Ovary (tissue), 7 donors: ENCODE measurements at regions not wholly inside any gene's neighbourhood (a gene's known extent, or its start where the extent isn't known, plus 50 kb on each side); places are given as distances from the start of the nearest gene placed in this dataset.
"Not testable (repeated sequence)": the region's sequence is repeated elsewhere in the genome, so short reads cannot be mapped to it uniquely, and the experiment has no call there.

Source experiments
- DNase-seq, 5 donors: peaks; one replicate each; pipeline ENCODE4 v3.0.0-alpha.2; 2019 to 2020
- H3K27ac ChIP-seq, 2 donors: fragments of 200-600 bp; one replicate each; pipeline versions ENCODE4 v1.5.1 to v1.8.0; 2019 to 2022
- H3K27me3 ChIP-seq: fragments of 200-600 bp; one replicate; pipeline ENCODE4 v1.8.0; 2022
- H3K36me3 ChIP-seq: fragments of 200-600 bp; sonication (generic); one replicate; pipeline ENCODE4 v1.5.1; 2019
- H3K4me1 ChIP-seq: one replicate; pipeline ENCODE4 v1.8.1; 2013; ENCODE audit warnings: mild to moderate bottlenecking, moderate library complexity; ENCODE audit not compliant: insufficient read depth
- H3K4me3 ChIP-seq: fragments of 200-600 bp; sonication (generic); one replicate; pipeline ENCODE4 v1.5.1; 2017
- H3K9me3 ChIP-seq, 2 donors: fragments of 200-600 bp in 1 of 2; sonication (generic) in 1 of 2; one replicate each; pipeline versions ENCODE4 v1.5.1 to v1.8.1; 2013 to 2019; ENCODE audit warnings: mild to moderate bottlenecking in 1 of 2, moderate library complexity in 1 of 2
- CTCF ChIP-seq, 3 donors: fragments of 450-650 bp in 2 of 3; fragments of 200-600 bp in 1 of 3; IDR thresholded peaks; one replicate each; pipeline versions ENCODE4 v1.5.1 to v1.8.0; 2016 to 2022; ENCODE audit warnings: antibody characterized with exemption in 3 of 3, mild to moderate bottlenecking in 1 of 3
- EP300 ChIP-seq: sonication (generic); formaldehyde crosslinking; IDR thresholded peaks from one replicate; pipeline ENCODE4 v1.6.1; 2017; ENCODE audit warnings: antibody characterized with exemption
- POLR2A ChIP-seq: fragments of 450-650 bp; IDR thresholded peaks from one replicate; pipeline ENCODE4 v1.6.1; 2017; ENCODE audit warnings: antibody characterized with exemption, mild to moderate bottlenecking, moderate library complexity
- WGBS, 3 donors: extraction: QIAGEN DNeasy Blood & Tissue Kit in 1 of 3; methylation state at CpG; one replicate each; pipeline versions ENCODE4 v1.1.5 to v1.1.7; 2013 to 2017; 5-methylcytosine and 5-hydroxymethylcytosine counted together
- intact Hi-C, 4 donors: fragments of 100-400 bp; cut with DNase I; formaldehyde crosslinking; loops; one replicate each; pipeline versions ENCODE4 v1.11.0 to v1.15.1; 2022 to 2023
- donor health status: DM: no; HTN: no; CAD: no; lungs with moderate emphysema.
- donor health status: DM: no; HTN: no; CAD: no.
- donor health status: Bipolar disorder and iron deficiency.
- donor health status: DM: no; HTN: no; CAD: no.
- donor health status: DM: yes; HTN: yes; CAD: no.

- H3K27me3 ChIP-seq, result no peaks in the 10 kb centered on the region
- 62 to 68% (median 67%) methylated on average over 10 of the region's 10 CpGs for WGBS, 3 donors
- no peak overlapping the region for H3K27ac ChIP-seq
- H3K36me3 ChIP-seq, result no peaks in the 10 kb centered on the region
- TF ChIP-seq EP300 (no peak), CTCF (IDR thresholded peaks at IDR 0.05) (no peak), POLR2A (no peak)
- DNase-seq, result peak in 1 of 5 donors; percentile 42
- intact Hi-C loops, result no loop called here
- peaks cover 2% of the 10 kb centered on the region for H3K4me1 ChIP-seq
- no peaks in the 10 kb centered on the region for H3K9me3 ChIP-seq
- no peak overlapping the region for H3K4me3 ChIP-seq
Observed at GRCh38 chr13:32840989-32841713, 175.1 kb upstream of the KL start.

GRCh38 chr13:32845952-32846950, 170.0 kb upstream of the KL start:
- DNase-seq, result no peak
- Histone ChIP-seq H3K27me3 (no peaks in the 10 kb centered on the region), H3K4me1 (peaks cover 2% of the 10 kb centered on the region), H3K27ac (no peak overlapping the region), H3K4me3 (no peak overlapping the region), H3K36me3 (no peaks in the 10 kb centered on the region), H3K9me3 (no peaks in the 10 kb centered on the region)
- WGBS, 3 donors, result 74 to 78% (median 78%) methylated on average over 12 of the region's 12 CpGs
- no peak for TF ChIP-seq EP300
- no peak for TF ChIP-seq CTCF (IDR thresholded peaks at IDR 0.05)
- no peak for TF ChIP-seq POLR2A
- intact Hi-C loops, result no loop called here

GRCh38 chr13:32847976-32848375, 168.2 kb upstream of the KL start:
- H3K36me3 ChIP-seq, DNase-seq, intact Hi-C loops, H3K27me3 ChIP-seq, H3K4me3 ChIP-seq, H3K9me3 ChIP-seq, H3K4me1 ChIP-seq, H3K27ac ChIP-seq: not testable (repeated sequence)
- WGBS, 3 donors, result 81 to 89% (median 85%) methylated on average over 10 of the region's 10 CpGs

- 80 to 88% (median 84%) methylated on average over 9 of the region's 9 CpGs for WGBS, 3 donors
- intact Hi-C loops, result no loop called here
- H3K4me1 ChIP-seq, result peaks cover 2% of the 10 kb centered on the region
- no peak for TF ChIP-seq CTCF (IDR thresholded peaks at IDR 0.05)
- TF ChIP-seq POLR2A, result no peak
- no peak for TF ChIP-seq EP300
- H3K9me3 ChIP-seq, result no peaks in the 10 kb centered on the region
- H3K27ac ChIP-seq, result no peak overlapping the region
- DNase-seq, result no peak
- H3K4me3 ChIP-seq, result no peak overlapping the region
- H3K36me3 ChIP-seq, result no peaks in the 10 kb centered on the region
- no peaks in the 10 kb centered on the region for H3K27me3 ChIP-seq
Observed at GRCh38 chr13:32849369-32849768, 166.9 kb upstream of the KL start.
